SK-MEL-5 (cell line): ENCODE measurements at regions not wholly inside any gene's neighbourhood (a gene's known extent, or its start where the extent isn't known, plus 50 kb on each side); places are given as distances from the start of the nearest gene placed in this dataset.

Experiments used
- DNase-seq: peaks from one replicate; pipeline ENCODE4 v3.0.0-alpha.2; 2016; ENCODE audit warnings: low read depth, low spot score
- in situ Hi-C: cut with HindIII; loops from 2 replicates; pipeline ENCODE4 v1.10.0; 2016; ENCODE audit warnings: low sequenced_read_pairs, high pct_unique_total_duplicates, low pct_unique_long_range_greater_than_20kb

DNA sequence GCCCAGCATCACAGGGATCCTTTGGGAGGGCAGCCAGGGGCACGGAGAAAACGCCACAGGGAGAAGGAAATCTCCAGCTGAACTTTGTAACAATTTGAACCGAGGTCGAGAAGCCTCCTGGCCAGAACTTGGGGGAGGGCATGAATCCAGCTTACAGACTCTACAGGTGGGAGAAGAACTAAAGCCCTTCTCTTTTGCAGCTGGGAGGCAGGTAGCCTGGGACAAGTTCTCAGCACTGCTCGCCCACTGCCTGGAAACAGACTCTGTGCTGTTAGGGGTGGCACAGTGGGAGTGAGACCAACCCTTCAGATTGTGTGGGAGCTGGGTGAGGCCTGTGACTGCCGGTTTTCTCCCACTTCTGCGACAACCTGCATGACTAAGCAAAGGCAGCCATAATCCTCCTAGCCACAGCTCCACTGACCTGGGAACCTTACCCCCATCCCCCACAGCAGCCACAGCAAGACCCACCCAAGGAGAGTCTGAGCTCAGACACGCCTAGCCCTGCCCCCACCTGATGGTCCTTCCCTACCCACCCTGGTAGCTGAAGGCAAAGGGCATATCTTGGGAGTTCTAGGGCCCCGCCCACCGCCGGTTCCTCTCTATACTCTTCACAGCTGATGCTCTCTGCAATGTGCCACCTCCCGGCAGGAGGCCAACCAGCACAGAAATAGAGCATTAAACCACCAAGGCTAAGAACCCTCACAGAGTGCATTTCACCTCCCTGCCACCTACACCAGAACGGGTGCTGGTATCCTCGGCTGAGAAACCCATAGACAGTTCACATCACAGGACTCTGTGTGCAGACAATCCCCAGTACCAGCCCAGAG, 136.0 kb upstream of the SIX2 start:
- no peak for DNase-seq
- in situ Hi-C loops: no loop called here

DNA sequence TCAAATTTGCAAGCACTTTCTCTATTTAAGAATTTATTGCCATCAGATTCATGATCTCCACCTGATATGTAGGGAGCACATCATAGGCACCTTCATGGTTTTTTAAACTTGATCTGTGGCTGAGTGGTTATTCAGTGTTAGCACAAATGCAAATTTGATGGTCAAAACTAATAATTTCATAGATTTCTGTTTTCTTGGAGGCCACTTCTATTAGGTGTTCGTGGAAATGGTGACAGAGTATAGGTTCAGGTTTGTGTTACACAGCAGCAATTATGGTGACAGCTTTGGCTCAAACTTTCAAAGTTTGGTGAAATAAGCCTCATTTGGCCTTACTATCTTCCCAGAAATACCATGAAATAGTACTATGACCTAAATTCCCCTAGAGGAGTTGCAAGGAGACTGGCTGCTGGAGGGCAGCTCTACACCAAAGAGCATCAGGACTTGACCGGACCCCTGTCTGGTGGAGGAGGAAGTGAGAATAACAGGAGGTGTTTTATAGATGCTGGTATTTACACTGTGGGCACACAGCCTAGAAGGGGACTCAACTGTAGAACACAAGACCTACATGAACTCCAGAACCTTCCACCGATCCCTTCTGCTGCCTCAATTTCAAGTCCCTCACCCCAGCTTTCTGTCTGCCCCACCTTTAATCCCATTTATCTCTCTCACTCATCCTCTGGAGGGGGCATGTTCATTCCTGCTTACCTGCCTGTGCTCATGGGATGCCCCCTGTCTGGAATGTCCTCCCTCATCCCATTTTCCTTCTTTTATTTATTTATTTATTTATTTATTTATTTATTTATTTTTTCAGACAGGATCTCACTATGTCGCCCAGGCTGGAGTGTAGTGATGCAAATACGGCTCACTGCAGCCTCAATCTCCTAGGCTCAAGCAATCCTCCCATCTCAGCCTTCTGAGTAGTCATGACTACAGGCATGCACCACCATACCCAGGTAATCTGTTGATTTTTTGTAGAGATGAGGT, 132.9 kb upstream of the SIX2 start:
- in situ Hi-C loops: no loop called here

DNA sequence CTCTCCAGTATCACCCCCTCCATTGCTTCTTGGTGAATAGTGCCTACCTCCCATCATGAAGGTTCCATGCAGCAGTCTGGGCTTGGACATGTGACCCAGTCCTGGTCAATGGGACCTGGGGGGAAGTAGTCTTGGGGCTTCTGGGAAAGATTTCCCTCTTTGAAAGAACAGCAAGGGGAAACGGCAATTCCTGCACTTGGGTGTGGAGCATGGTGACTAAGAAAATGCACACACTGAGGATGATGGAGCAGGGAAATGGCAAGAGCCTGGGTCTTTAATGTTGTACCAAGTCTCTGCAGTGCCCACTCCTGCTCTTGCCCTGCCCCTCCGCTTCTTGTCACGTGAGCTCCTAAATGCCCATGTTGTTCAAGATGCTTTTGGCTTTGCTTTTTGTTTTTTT, 131.4 kb upstream of the SIX2 start:
- in situ Hi-C loops: no loop called here
- no peak for DNase-seq

More for the DNA sequence above, 132.9 kb upstream of the SIX2 start:
- no peak for DNase-seq

DNA sequence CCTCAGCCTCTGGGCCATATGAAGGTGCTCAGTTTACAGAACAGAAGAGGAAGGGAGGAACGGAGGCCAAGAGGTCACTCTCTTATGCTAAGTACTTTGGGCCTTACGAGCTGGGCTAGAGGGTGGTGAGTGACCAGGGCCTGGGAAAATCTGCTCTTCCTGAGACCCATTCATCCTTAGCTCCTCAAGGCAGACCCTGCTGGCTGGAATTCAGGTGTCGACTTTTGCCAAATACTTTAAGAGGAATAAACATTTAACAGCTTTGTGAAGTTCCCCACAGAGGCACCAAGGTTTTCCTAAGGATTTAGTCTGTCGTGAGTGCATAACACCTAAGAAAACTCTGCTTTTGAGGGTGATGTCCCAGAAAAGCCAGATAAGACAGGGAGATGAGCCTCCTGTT, 129.7 kb upstream of the SIX2 start:
- DNase-seq: no peak
- in situ Hi-C loops: no loop called here

DNA sequence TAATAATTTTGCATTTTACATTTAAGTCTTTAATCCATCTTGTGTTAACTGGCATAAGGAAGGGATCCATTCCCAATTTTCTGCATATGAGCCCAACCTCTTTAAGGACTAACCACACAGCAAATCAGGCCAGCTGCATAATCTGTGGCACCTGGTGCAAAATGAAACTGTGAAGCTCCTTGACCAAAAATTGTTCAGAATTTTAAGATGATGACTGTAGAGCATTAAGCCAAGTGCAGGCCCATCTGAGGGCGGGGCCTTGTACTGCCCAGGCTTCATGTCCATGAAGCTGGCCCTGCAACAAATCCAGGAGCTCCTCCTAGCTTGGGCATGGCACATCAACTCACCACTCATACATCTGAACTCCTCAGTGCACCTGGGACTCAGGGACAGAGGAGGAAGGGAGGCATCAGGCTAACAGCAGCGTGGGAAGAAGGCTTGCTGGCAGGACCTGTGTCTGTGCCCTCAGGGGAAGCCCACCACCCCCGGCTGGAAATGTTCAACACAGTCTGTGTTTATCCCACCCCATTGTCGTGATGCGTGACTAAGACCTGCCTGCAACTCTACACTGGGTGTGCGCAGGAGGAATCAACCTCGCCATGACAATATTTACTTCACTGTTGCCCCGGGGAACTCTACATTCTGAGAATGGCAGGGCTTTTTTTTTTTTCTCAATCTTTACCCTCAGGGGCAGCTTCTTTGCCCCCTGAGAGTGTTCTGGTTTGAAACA, 128.9 kb upstream of the SIX2 start:
- DNase-seq: no peak
- in situ Hi-C loops: no loop called here

DNA sequence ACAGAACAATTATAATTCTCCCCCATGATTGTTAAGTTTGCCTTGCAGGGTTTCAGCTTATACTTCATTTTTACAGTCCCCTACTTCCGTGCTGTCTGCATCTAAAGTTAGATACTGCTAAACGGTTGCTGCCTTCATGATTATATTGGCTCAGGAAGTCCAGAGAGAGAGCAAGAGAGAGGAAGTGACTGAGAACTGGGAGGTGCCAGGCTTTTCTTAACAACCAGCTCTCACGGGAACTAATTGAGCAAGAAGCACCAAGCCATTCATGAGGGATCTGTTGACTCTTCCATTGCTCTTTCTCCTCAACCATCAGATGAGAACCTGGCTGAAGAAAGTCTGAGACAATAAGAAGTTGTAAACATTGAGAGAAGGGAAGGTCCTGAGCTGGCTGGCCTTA, 125.5 kb upstream of the SIX2 start:
- in situ Hi-C loops: no loop called here
- DNase-seq: peak; percentile 33

DNA sequence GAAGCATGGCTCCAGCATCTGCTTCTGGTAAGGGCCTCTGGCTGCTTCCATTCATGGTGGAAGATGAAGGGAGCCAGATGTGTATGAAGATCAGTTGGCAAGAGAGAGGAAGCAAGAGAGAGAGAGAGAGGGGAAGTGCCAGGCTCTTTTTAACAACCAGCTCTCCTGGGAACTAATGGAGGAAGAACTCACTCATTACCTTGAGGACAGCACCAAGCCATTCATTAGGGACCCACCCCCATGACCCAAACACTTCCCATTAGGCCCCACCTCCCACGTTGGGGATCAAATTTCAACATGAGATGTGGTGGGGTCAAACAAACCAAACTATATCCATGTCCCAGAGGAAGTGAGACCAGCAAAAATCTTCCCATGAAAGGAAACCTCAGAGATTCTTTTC, 124.8 kb upstream of the SIX2 start:
- in situ Hi-C loops: no loop called here
- no peak for DNase-seq

DNA sequence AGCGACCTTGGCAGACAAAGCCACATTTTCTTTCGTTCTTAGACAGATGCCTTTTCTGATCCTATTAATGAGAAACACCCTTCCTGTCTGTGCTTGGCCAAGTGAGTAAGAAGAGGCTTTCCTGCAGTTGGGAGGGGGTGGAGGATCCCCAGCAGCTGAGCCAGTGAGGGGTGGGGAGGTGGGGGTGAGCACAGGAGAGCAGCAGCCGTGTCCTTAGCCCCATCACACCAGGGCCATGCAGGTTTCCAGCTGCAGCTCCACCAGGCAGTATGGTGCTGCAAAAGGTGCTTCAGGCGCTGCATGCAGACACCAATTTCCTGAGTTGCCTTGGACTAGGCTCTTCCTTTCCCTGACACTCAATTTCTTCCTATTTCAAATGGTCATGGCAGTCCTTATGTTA, 123.3 kb upstream of the SIX2 start:
- no peak for DNase-seq
- in situ Hi-C loops: no loop called here

DNA sequence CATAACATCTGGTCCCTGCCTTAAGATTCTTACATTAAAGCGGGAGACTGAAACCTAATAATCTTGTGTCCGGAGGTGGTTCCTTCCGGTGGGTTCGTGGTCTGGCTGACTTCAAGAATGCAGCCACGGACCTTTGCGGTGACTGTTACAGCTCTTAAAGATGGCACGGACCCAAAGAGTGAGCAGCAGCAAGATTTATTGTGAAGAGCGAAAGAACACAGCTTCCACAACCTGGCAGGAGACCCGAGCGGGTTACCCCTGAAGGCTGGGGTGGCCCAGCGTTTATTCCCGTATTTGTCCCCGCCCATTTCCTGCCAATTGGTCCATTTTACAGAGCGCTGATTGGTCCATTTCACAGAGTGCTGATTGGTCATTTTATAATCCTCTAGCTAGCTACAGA, 122.3 kb upstream of the SIX2 start:
- DNase-seq: no peak
- in situ Hi-C loops: no loop called here

DNA sequence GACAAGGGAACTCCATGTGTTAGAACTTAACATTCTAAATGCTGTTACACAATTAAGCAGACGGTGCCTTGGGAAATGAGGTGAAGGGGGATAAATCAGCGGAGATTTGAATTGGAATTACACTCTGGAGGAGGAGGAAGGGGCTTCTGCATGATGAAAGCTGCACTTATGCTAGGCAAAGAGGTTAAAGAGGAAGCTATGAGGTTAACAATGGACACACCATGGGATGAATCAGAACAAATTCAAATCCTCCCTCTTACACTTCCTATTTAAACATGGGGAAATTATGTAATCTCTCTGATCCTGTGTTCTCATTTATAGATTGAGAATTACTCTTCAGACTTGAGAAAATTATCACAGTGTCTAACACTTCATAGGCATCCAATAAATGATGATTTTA, 121.5 kb upstream of the SIX2 start:
- no peak for DNase-seq
- in situ Hi-C loops: no loop called here

DNA sequence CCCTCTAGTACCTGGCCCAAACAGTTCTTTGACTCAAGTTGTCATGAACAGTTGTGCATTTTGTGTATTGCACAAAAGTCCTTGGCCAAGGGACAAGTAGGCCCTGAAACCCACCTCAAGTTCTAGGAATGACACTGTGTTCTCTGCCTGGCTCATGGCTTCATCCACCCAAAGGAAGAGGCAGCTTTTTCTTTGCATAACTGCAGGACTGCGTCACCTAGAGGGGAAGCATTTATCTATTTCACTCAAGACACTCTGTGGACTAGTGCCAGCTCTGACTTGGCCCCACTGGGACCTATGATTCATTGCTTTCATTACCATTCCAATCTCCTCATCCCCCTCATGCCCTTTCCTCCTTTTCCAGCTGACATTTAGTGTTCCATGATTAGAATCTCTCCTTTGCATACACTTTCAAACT, 119.3 kb upstream of the SIX2 start:
- in situ Hi-C loops: no loop called here
- DNase-seq: peak; percentile 81

DNA sequence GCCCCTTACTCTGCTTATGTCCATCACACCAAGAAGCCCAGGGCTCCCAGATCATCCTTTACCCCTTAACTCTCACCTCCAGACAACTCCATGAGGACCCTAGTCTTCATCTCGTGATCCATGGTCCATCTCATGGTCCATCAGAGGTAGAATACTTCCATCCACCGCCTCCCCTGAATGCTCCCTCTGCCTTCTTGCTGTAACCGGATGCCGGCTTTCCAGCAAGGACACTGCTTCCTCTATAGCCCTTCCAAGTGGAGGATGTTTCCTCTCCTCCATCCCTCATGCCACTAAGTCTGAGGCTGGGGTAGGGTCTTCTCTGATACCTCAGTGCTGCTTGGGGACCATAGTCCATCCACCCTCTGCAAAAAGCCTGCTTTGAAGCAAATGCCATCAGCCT, 118.6 kb upstream of the SIX2 start:
- DNase-seq: no peak
- in situ Hi-C loops: no loop called here

DNA sequence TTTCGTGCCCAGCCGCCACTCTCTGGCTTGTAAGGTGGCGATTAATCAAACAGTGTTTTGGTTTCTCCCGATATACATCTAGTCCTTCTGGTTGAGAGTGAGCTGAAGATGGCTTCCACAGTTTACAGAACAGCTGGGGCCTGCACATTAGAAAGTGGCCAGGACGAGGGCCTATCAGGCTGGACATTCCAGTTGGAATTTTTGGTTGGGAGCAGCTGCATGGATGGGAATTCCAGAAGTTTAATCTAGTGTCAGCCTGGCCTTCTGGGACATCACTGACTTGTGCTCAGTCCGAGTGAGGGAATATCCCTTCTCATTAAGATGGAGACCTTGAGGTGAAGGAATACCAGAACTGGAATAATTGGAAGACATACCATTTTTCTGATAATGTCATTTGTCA, 118.1 kb upstream of the SIX2 start:
- DNase-seq: no peak
- in situ Hi-C loops: no loop called here

DNA sequence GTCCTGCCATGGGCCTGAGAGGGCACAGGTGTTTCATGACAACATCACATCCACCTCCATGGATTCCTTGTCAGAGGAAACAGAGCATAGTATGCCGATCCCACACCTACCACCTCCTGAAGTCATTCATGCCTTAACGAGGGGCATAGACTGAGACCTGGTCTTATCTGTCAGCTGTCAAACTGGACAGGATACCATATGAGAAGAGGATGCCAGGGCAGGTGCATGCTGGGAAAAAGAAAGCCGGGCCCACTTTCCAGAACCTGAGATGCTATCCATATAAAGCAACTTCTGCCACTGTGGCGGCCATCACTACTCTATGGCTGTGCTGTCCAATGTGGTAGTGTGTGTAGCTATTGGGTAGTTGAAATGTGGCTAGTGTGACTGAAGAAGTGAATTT, 116.0 kb upstream of the SIX2 start:
- in situ Hi-C loops: no loop called here
- no peak for DNase-seq

DNA sequence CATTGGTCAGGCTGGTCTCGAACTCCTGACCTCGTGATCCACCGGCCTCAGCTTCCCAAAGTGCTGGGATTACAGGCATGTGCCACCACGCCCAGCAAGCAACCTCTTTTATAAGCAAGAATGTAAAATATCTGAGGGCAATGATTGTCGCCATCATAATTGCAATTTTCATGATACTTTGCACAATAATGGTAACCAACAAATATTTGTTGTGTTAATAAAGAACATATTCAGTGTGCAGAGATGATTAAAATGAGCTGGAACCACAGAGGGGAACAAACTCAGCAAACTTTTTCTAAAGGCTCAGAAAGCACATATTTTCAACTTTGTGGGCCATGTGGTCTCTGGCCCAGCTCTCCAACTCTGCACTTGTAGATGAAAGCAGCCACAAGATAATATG, 115.2 kb upstream of the SIX2 start:
- in situ Hi-C loops: no loop called here
- DNase-seq: no peak

DNA sequence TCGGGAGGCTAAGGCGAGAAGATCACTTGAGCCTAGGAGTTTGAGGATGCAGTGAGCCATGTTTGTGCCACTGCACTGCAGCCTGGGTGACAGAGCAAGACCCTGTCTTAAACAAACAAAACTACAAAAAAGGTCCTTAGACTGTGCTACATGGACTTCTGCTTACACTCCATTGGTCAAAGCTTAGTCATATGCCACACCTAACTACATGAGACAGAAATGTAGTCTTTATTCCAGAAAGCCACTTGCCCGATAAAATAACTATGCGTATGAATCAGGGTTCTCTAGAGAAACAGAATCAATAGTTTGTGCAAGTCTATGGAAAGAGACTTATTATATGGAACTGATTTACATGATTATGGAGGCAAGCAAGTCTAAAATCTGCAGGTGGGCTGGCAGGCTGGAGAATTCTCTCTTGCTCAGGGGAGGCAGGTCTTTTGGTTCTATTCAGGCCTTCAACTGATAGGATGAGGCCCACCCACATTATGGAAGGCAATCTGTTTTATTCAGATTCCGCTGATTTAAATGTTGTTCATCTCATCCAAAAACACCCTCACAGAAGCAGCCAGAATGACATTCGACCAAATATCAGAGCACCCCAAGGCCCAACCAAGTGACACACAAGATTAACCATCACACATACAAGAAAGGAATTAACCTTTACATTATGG, 114.4 kb upstream of the SIX2 start:
- in situ Hi-C loops: no loop called here
- DNase-seq: no peak

DNA sequence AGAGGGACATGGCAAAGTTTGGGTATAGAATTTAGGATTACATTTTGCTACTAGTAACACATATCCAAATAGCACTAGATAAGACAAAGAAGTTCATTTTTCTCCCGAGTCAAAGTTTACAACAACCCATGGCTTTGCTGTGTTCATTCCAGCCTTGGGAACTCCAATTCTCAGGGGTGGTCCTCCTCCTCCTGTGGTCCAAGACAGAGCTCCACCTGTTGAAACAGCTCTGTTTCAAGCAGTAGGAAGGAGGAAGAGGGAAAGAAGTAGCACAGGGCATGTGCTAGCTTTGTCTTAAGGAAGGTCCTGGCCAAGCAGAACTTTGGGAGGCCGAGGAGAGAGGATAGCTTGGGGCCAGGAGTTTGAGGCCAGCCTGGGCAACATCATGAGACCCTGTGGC, 113.8 kb upstream of the SIX2 start:
- no peak for DNase-seq
- in situ Hi-C loops: no loop called here
